Neural progenitor cell (in vitro differentiated cells): ENCODE measurements at regions not wholly inside any gene's neighbourhood (a gene's known extent, or its start where the extent isn't known, plus 50 kb on each side); places are given as distances from the start of the nearest gene placed in this dataset.

ENCODE experiments used
- DNase-seq: peaks from one replicate; pipeline ENCODE4 v3.0.0-alpha.2; 2016; ENCODE audit warnings: low spot score
- H2AFZ ChIP-seq: fragments of 200-600 bp; sonication (generic); replicated peaks from 2 replicates; pipeline ENCODE4 v1.6.1; 2016; ENCODE audit warnings: antibody characterized with exemption
- H3F3A ChIP-seq: fragments of 200-600 bp; sonication (generic); 2 replicates; pipeline ENCODE4 v1.6.1; 2016; ENCODE audit warnings: antibody characterized with exemption, low read depth
- H3K27ac ChIP-seq: fragments of 200-600 bp; sonication (generic); 2 replicates; pipeline ENCODE4 v1.5.1; 2016; ENCODE audit warnings: mild to moderate bottlenecking
- H3K27me3 ChIP-seq: fragments of 200-600 bp; sonication (generic); 2 replicates; pipeline ENCODE4 v1.6.1; 2016; ENCODE audit warnings: mild to moderate bottlenecking, moderate library complexity
- H3K36me3 ChIP-seq: fragments of 200-600 bp; sonication (generic); 2 replicates; pipeline ENCODE4 v1.5.1; 2016
- H3K4me1 ChIP-seq: fragments of 200-600 bp; sonication (generic); 2 replicates; pipeline ENCODE4 v1.6.1; 2016; ENCODE audit warnings: mixed run types
- H3K4me2 ChIP-seq: fragments of 200-600 bp; sonication (generic); 2 replicates; pipeline ENCODE4 v1.6.1; 2016
- H3K4me3 ChIP-seq: fragments of 200-600 bp; sonication (generic); 2 replicates; pipeline ENCODE4 v1.5.1; 2016
- H3K79me2 ChIP-seq: fragments of 200-600 bp; sonication (generic); 2 replicates; pipeline ENCODE4 v1.6.1; 2016; ENCODE audit warnings: low read depth
- H3K9ac ChIP-seq: fragments of 200-600 bp; sonication (generic); 2 replicates; pipeline ENCODE4 v1.6.1; 2016
- H3K9me3 ChIP-seq: fragments of 200-600 bp; sonication (generic); 2 replicates; pipeline ENCODE4 v1.5.1; 2016; ENCODE audit warnings: low read depth
- H4K20me1 ChIP-seq: fragments of 200-600 bp; sonication (generic); 2 replicates; pipeline ENCODE4 v1.6.1; 2016; ENCODE audit warnings: low read depth
- H3K27ac Mint-ChIP-seq: 3 replicates; pipeline ENCODE4 v1.8.0; 2021; ENCODE audit warnings: mixed read lengths
- H3K27me3 Mint-ChIP-seq: 2 replicates; pipeline ENCODE4 v1.8.0; 2022; ENCODE audit warnings: low read depth, mild to moderate bottlenecking, inconsistent platforms, moderate library complexity, mixed read lengths; ENCODE audit not compliant: insufficient read depth
- H3K36me3 Mint-ChIP-seq: 3 replicates; pipeline ENCODE4 v1.8.0; 2021; ENCODE audit warnings: mixed read lengths
- H3K4me1 Mint-ChIP-seq: 3 replicates; pipeline ENCODE4 v1.8.0; 2021; ENCODE audit warnings: mixed read lengths
- H3K4me3 Mint-ChIP-seq: 3 replicates; pipeline ENCODE4 v1.8.0; 2021; ENCODE audit warnings: mild to moderate bottlenecking, moderate library complexity, mixed read lengths
- H3K9me3 Mint-ChIP-seq: 3 replicates; pipeline ENCODE4 v1.8.0; 2020; ENCODE audit warnings: mixed read lengths
- CTCF ChIP-seq: fragments of 200-600 bp; sonication (generic); IDR thresholded peaks from 2 replicates; pipeline ENCODE4 v1.5.1; 2017; ENCODE audit warnings: antibody characterized with exemption, mild to moderate bottlenecking
- EZH2 ChIP-seq: fragments of 200-600 bp; sonication (generic); IDR thresholded peaks from 2 replicates; pipeline ENCODE4 v1.6.1; 2017; ENCODE audit warnings: antibody characterized with exemption, mild to moderate bottlenecking, moderate library complexity
- EZH2phosphoT487 ChIP-seq: fragments of 200-600 bp; sonication (generic); IDR thresholded peaks from 2 replicates; pipeline ENCODE4 v1.6.1; 2017; ENCODE audit warnings: antibody characterized with exemption

GRCh38 chr18:24672165-24672941 lies 211.9 kb downstream of the HRH4 start:
- Mint-ChIP-seq H3K9me3 (no peaks in the 10 kb centered on the region), H3K4me1 (no peaks in the 10 kb centered on the region), H3K4me3 (no peak overlapping the region), H3K27ac (no peak overlapping the region), H3K36me3 (no peaks in the 10 kb centered on the region), H3K27me3 (peaks cover 2% of the 10 kb centered on the region)
- Histone ChIP-seq H3K27ac (no peak overlapping the region), H3K36me3 (no peaks in the 10 kb centered on the region), H4K20me1 (no peaks in the 10 kb centered on the region), H3K9ac (no peak overlapping the region), H3K27me3 (no peaks in the 10 kb centered on the region), H3K4me1 (peaks cover 3% of the 10 kb centered on the region), H3K4me3 (no peak overlapping the region), H2AFZ (no peak overlapping the region), H3K9me3 (no peaks in the 10 kb centered on the region), H3K79me2 (no peaks in the 10 kb centered on the region), H3F3A (no peaks in the 10 kb centered on the region), H3K4me2 (no peak overlapping the region)
- DNase-seq: no peak
- no peak for TF ChIP-seq EZH2phosphoT487
- no peak for TF ChIP-seq CTCF
- TF ChIP-seq EZH2: no peak

- TF ChIP-seq EZH2phosphoT487 (no peak), EZH2 (no peak), CTCF (no peak)
- Mint-ChIP-seq H3K36me3 (no peaks in the 10 kb centered on the region), H3K9me3 (no peaks in the 10 kb centered on the region), H3K4me1 (peaks cover 3% of the 10 kb centered on the region), H3K27ac (no peak overlapping the region), H3K27me3 (peaks cover 2% of the 10 kb centered on the region), H3K4me3 (no peak overlapping the region)
- Histone ChIP-seq H3K79me2 (no peaks in the 10 kb centered on the region), H3K4me3 (no peak overlapping the region), H3K4me1 (peaks cover 10% of the 10 kb centered on the region), H3K9me3 (no peaks in the 10 kb centered on the region), H3F3A (no peaks in the 10 kb centered on the region), H3K27ac (no peak overlapping the region), H3K27me3 (no peaks in the 10 kb centered on the region), H2AFZ (no peak overlapping the region), H3K4me2 (no peak overlapping the region), H3K9ac (no peak overlapping the region), H4K20me1 (no peaks in the 10 kb centered on the region), H3K36me3 (no peaks in the 10 kb centered on the region)
- no peak for DNase-seq
Measured at GRCh38 chr18:24674200-24674599, 213.8 kb downstream of the HRH4 start.

GRCh38 chr18:24674605-24675004 lies 214.2 kb downstream of the HRH4 start:
- Mint-ChIP-seq H3K27ac (no peak overlapping the region), H3K36me3 (no peaks in the 10 kb centered on the region), H3K4me1 (peaks cover 3% of the 10 kb centered on the region), H3K27me3 (peaks cover 2% of the 10 kb centered on the region), H3K4me3 (no peak overlapping the region), H3K9me3 (no peaks in the 10 kb centered on the region)
- no peaks in the 10 kb centered on the region for H3K9me3 ChIP-seq
- H3F3A ChIP-seq: no peaks in the 10 kb centered on the region
- H3K4me3 ChIP-seq: no peak overlapping the region
- no peak overlapping the region for H3K27ac ChIP-seq
- no peak for DNase-seq
- no peaks in the 10 kb centered on the region for H3K79me2 ChIP-seq
- H3K4me1 ChIP-seq: peaks cover 8% of the 10 kb centered on the region
- no peaks in the 10 kb centered on the region for H4K20me1 ChIP-seq
- H3K36me3 ChIP-seq: no peaks in the 10 kb centered on the region
- TF ChIP-seq EZH2 (no peak), CTCF (no peak), EZH2phosphoT487 (no peak)
- no peak overlapping the region for H3K9ac ChIP-seq
- H3K27me3 ChIP-seq: no peaks in the 10 kb centered on the region
- no peak overlapping the region for H3K4me2 ChIP-seq
- no peak overlapping the region for H2AFZ ChIP-seq
